ENCODE measurements at regions not wholly inside any gene's neighbourhood (a gene's known extent, or its start where the extent isn't known, plus 50 kb on each side); places are given as distances from the start of the nearest gene placed in this dataset.

GRCh38 chr16:25553711-25554436 lies 137.9 kb upstream of the HS3ST4 start (continued):
- TF ChIP-seq USF1 (IDR thresholded peaks at IDR 0.05; ENCODE audit: borderline replicate concordance, extremely low read length, insufficient read depth, low read depth, low read length) (no peak), SMAD5 (IDR thresholded peaks at IDR 0.05; ENCODE audit: low read depth) (no peak), EED (IDR thresholded peaks at IDR 0.05; ENCODE audit: low read depth) (no peak), IKZF2 (IDR thresholded peaks at IDR 0.05) (no peak), NFYA (IDR thresholded peaks at IDR 0.05; ENCODE audit: borderline replicate concordance, low read depth, low read length) (no peak), TBL1XR1 (IDR thresholded peaks at IDR 0.05; ENCODE audit: low read depth, low read length) (no peak), CTCF (IDR thresholded peaks at IDR 0.05 in 2 of 3, conservative IDR thresholded peaks at IDR 0.05 in 1 of 3; ENCODE audit: control insufficient read depth in 2 of 3, extremely low read depth in 1 of 3, insufficient read depth in 1 of 3, low read depth in 3 of 3, low read length in 3 of 3) (no peak), BMI1 (IDR thresholded peaks at IDR 0.05; ENCODE audit: borderline replicate concordance) (no peak), BCL11A (IDR thresholded peaks at IDR 0.05; ENCODE audit: low read depth, low read length) (no peak), BCLAF1 (IDR thresholded peaks at IDR 0.05) (no peak), RELA (IDR thresholded peaks at IDR 0.05; ENCODE audit: borderline replicate concordance, partially characterized antibody) (no peak), MEF2B (IDR thresholded peaks at IDR 0.05; ENCODE audit: partially characterized antibody, poor library complexity, severe bottlenecking) (no peak)

Data from GM12878 (cell line).